HG03378 (cell line): ENCODE measurements at regions not wholly inside any gene's neighbourhood (a gene's known extent, or its start where the extent isn't known, plus 50 kb on each side); places are given as distances from the start of the nearest gene placed in this dataset.
A peak's percentile ranks its signal among the peaks of the same experiment; 100 is the strongest.

ENCODE experiments used
- ATAC-seq: cut with Tn5 transposase; IDR thresholded peaks from one replicate; pipeline ENCODE4 v1.9.1; 2021; ENCODE audit warnings: mild to moderate bottlenecking, moderate library complexity; ENCODE audit not compliant: unreplicated experiment

DNA sequence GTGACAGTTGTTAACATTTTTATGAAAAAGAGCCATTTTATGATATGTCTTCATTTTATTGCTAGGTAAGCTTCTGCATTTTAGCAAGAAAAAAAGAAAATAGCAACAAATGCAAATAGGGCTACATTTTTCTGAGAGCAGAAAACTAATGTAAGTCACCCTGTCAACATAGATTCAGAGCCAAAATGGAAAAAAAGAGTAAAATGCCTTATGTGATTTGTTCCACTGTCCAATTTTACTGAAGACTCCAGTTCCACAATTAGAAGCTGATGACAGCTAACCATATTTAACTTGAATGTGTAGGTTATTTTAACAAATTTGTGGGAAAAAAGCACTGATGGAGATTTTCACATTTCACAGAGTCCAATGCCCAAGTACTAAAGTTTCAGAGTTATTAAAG is 772.3 kb downstream of the FAT4 start:
- ATAC-seq = no peak

DNA sequence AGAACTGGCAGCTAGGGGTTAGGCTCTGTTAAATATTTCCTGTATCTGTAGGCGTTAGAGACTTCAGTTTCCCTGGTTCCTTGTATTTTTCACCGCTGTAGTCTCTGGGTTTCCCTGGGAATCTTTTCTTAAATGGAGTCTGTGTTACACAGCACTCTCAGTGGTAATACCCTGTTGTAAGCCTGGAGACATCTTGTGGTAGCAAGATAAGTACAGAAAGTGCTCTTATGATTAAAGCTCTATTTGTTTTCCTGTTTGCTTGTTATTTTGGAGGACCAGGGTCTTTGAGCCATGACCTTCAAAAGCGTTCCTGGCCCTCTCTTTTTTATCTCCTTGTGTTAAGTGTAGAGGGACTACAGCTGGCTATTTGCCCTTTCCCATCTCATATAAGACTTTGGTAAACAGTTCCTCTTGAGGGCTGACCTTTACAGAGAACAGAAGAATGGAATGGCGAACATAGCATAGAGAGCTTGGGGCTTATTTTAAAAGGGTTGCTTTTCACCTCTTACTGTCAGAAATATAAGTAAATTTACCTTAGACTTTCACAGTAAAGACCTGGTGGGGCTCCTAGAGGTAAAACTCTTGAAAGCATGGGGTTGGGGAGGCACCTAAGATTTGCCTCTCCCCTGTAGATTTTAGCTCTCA is 782.5 kb downstream of the FAT4 start:
- ATAC-seq = no peak

DNA sequence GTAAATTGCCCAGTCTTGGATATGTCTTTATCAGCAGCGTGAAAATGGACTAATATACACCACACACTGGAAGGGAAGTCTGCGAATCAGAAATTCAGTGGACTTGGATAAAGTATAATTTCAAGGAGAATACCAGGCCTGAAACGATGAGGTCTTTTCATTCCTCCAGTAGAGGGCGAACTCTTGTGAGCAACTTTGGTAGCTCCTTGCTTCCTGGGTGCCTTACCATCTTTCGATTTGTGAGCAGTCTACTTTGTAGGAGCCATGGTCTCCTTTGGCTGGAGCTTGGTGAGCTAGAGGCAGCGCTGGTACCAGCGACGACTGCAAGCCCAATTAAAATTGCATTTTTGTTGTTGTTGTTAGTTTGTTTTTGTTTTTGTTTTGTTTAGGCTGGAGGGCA is 791.9 kb downstream of the FAT4 start:
- ATAC-seq = no peak

DNA sequence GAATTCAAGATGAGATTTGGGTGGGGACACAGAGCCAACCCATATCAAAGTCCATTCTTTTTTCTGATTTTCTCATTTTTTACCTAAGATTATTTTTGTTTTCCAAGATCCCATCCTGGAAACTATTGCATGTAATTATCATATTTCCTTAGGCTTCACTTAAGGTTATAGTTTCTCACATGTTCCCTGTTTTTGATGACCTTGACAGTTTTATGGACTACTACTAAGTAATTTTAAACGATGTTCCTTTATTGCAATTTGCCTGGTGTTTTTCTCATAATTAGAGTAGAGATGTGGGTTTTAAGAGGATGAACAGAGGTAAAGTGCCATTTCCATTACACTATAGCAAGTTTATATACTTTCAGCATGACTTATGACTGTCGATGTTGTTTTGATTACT is 795.1 kb downstream of the FAT4 start:
- no peak for ATAC-seq

DNA sequence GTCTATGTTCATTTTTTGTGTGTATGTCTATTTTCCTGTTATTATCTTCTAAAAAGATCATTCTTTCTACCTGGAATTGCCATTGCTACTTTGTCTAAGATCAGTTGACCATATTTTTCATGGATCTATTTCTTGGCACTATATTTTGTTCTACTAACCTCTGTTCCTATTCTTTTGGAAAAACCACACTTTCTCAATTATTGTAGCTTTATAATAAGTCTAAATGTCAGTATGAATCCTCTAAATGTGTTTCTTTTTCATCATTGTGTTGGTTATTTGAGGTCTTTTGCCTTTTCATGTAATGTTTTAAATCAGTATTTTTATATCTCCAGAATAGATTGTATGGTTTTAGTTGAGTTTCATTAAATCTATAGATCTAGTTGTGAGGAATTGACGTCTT is 798.3 kb downstream of the FAT4 start:
- no peak for ATAC-seq

DNA sequence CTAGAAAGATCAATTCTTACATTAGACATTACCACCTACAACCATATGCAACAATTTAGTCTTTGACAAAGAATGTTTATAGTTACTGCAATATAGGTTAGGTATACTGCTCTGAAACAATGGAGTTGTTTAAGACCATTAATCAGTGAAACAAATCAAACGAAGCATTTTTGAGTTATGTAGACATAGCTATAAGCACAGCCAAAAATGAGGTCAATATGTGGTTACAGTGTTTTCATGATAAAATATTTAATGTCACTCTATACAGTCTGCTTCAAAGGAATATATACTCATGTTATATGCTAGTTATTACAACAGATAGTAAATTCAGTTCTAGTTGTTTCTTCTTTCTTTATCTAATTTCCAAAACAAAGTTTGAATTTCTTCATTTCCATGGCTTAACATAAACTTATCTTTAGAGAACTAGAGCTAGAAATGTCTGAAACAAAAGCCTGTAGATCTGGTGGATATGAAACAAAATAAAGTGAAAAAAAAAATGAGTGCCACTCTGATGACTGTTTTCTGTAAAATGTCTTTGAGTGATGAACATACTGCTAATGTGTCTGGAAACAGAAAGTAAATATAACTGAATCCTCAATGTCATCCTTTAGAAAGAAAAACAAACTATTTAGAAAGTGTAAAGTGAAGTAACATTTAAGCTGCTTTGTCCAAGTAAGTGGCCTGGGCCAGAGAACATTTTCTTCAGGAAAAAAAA is 809.0 kb downstream of the FAT4 start:
- ATAC-seq = no peak

GRCh38 chr4:126124818-126125217 is 810.1 kb downstream of the FAT4 start:
- ATAC-seq = no peak

GRCh38 chr4:126130215-126130614 is 815.5 kb downstream of the FAT4 start:
- ATAC-seq = no peak

- ATAC-seq = no peak
Observed at GRCh38 chr4:126136922-126137781, 822.4 kb downstream of the FAT4 start.

GRCh38 chr4:126137782-126138170 is 823.0 kb downstream of the FAT4 start:
- ATAC-seq = no peak

GRCh38 chr4:126144543-126145237 is 829.9 kb downstream of the FAT4 start:
- no peak for ATAC-seq

DNA sequence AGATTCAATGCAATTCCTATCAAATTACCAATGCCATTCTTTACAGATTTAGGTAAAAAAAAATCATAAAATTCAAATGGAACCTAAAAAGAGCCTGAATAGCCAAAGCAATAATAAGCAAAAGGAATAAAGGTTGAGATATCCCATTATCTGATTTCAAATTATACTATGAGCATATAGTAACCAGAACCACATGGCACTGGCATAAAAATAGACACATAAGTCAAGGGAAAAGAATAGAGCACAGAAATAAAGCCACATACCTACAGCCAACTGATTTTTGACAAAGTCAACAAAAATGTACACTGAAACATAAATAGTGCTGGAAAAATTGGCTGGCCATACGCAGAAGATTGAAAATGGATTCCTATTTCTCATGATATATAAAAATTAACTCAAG is 853.7 kb downstream of the FAT4 start:
- ATAC-seq = no peak

DNA sequence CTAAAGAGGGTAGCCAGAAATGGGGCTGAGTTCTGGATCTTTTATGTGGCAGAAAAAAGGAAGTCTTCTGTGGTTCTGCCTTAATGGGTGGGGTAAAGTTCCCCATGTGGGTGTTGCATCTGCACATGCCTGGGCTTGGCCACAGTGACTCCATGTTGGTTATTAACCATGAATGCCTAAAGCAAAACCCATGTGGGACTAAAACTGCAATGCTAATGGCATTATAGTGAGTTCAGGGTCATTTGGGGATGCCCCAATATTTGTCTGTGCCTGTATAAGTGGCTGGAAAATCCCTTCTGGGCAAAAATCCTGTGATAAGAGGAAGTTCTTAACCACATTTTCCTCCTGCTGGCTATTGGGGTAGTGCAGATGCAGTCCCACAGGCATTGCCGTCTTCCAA is 857.4 kb downstream of the FAT4 start:
- peak; percentile 76 for ATAC-seq

DNA sequence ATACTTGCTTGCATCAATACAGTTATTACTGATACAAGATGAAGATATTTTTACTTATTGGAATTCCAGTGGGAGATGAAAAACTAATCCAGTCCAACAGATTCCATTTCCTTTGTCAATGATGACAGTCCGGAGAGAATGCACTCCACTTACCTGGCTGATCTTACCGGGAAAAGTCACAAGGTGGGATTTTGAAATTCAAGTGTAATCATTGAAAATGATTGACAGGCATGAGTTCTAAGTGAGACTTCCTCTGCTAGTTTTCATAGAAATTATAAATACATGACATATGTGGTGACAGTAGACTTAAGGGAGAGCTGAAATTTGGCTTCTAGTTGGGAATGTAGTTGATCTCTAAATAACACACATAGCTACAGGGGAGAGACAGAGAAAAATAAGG is 859.9 kb downstream of the FAT4 start:
- ATAC-seq = no peak

DNA sequence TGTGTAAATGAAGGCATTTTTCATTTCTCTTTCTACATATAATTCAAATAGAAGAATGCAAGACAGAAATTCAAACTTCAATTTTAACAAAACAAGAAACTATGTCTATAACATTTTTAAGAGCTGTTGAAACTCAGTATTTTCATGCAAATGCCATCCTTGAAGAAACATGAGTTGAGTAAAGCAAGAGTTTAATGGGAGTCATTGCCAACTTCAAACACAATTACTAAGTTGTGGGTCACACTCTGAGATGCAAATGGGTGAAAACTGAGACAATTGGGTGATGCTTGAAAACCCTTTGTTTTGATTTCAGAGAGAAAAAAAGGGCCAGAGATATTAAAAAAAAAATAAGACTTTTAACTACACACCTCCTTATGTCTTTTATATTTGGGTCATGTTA is 865.9 kb downstream of the FAT4 start:
- ATAC-seq = no peak

GRCh38 chr4:126182336-126182735 is 867.6 kb downstream of the FAT4 start:
- ATAC-seq = no peak

GRCh38 chr4:126182786-126183185 is 868.0 kb downstream of the FAT4 start:
- no peak for ATAC-seq

DNA sequence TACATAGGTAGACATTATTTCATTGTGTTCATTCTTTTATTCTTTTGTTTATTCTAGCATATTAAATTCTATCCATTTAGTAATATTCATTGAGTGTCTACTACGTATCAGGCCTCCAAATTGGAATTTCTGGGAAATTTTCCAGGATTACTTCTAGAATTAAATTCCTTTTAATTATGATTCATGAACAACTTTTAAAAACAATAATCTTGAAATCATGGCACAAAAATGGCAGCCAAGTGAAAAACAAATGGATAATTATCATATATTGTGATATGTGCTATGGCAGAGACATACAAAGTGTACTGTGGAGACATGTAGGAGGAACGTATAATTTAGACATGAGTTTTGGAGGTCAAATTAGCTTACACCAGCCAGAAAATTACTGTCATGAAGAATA is 868.5 kb downstream of the FAT4 start:
- no peak for ATAC-seq

DNA sequence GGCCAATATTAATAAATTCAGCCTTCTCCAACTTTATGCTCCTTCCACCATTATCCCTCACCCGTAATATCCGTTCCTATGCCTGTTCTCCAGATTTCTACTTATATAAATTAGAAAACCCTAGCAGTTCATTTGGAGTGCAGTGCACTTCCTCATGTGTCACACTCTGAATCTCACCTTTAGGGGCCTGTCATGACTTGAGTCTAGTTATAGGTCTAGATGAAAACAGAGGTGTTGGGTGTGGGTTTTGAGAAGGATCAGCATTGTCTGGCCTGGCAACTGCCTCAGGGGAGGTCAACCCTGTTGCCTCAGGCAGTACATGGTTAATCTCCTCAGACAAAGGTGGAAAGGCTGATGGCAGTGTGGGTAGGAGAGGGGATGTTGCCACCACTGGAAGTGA is 876.8 kb downstream of the FAT4 start:
- no peak for ATAC-seq

DNA sequence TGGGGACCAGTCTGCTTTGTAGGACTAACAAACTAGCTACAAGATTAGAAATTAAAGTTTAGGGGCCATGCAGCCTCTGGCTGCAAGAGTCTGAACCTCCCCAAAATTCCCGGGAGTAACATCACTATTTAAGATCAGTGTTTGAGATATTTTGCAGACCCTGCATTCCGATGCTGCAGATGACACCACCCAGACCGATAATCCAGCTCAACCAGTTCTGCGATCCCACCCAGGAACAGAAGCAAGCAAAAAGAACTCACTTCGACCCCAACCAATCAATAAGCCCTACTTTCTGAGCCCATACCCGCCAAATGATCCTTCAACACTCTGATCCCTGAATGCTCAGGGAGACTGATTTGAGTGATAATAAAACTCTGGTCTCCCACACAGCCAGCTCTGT is 877.8 kb downstream of the FAT4 start:
- no peak for ATAC-seq
